Coronary artery (tissue), 2 donors: ENCODE measurements at regions not wholly inside any gene's neighbourhood (a gene's known extent, or its start where the extent isn't known, plus 50 kb on each side); places are given as distances from the start of the nearest gene placed in this dataset.

ENCODE experiments used
- DNase-seq: peaks from one replicate; pipeline ENCODE4 v3.0.0-alpha.2; 2017; ENCODE audit warnings: low spot score
- H3K27ac ChIP-seq, 2 donors: fragments of 200-600 bp; sonication (generic); one replicate each; pipeline ENCODE4 v1.5.1; 2016 to 2019
- H3K4me3 ChIP-seq: fragments of 200-600 bp; sonication (generic); 2 replicates; pipeline ENCODE4 v1.5.1; 2016; ENCODE audit warnings: mild to moderate bottlenecking, moderate library complexity
- CTCF ChIP-seq: fragments of 200-600 bp; sonication (generic); IDR thresholded peaks from one replicate; pipeline ENCODE4 v1.5.1; 2019; ENCODE audit warnings: antibody characterized with exemption

- no peak overlapping the region for H3K27ac ChIP-seq
- no peak for DNase-seq
- H3K4me3 ChIP-seq: no peak overlapping the region
- no peak for TF ChIP-seq CTCF
Observed at GRCh38 chr10:129102906-129103693, 363.9 kb upstream of the MGMT start.

GRCh38 chr10:129104266-129105045, 362.6 kb upstream of the MGMT start:
- no peak overlapping the region for H3K4me3 ChIP-seq
- no peak for DNase-seq
- TF ChIP-seq CTCF: no peak
- peak overlapping the region in 1 of 2 donors; percentile 54 for H3K27ac ChIP-seq

GRCh38 chr10:129105266-129105665, 361.8 kb upstream of the MGMT start:
- H3K27ac ChIP-seq: peak overlapping the region in 1 of 2 donors; percentile 54
- DNase-seq: no peak
- TF ChIP-seq CTCF: no peak
- no peak overlapping the region for H3K4me3 ChIP-seq

- no peak overlapping the region for H3K27ac ChIP-seq
- TF ChIP-seq CTCF: no peak
- no peak overlapping the region for H3K4me3 ChIP-seq
- no peak for DNase-seq
Observed at GRCh38 chr10:129106314-129106713, 360.7 kb upstream of the MGMT start.

- H3K27ac ChIP-seq: no peak overlapping the region
- DNase-seq: no peak
- H3K4me3 ChIP-seq: no peak overlapping the region
- no peak for TF ChIP-seq CTCF
Observed at GRCh38 chr10:129107525-129107924, 359.5 kb upstream of the MGMT start.

- TF ChIP-seq CTCF: no peak
- Histone ChIP-seq H3K27ac (no peak overlapping the region), H3K4me3 (no peak overlapping the region)
- DNase-seq: no peak
Observed at GRCh38 chr10:129108378-129108777, 358.7 kb upstream of the MGMT start.

GRCh38 chr10:129108994-129109393, 358.0 kb upstream of the MGMT start:
- no peak for DNase-seq
- H3K4me3 ChIP-seq: no peak overlapping the region
- H3K27ac ChIP-seq: no peak overlapping the region
- no peak for TF ChIP-seq CTCF
